ENCODE measurements at regions not wholly inside any gene's neighbourhood (a gene's known extent, or its start where the extent isn't known, plus 50 kb on each side); places are given as distances from the start of the nearest gene placed in this dataset.

DNA sequence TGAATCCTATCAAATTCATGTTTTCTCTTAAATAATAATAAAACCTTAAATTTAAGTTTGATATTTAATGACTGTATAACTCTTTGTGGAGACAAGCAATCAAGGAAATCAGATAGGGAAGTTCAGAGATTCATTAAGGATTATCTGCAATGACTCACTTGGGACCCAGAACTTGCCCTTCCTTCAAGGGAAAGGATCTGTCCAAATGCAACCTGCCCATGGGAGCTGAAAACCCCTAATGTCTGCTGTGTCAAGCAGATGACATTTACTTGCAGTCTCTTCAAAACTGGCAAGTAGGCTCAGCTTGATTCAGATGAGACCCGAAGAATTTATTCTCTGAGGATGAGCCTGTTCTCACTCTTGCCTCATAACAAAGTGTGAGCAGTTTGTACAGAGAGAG is 1577.6 kb downstream of the EFNA5 start:
- CTCF ChIA-PET = interaction anchor here (1.2 kb wide), 1 partner anchor 29 kb away, joined by 3 read pairs; no protein-coding TSS in a partner anchor
- POLR2A ChIA-PET = no interaction called here
- H3K4me3 ChIP-seq (ENCODE audit: low read depth, low read length) = no peak overlapping the region
- DNase-seq (ENCODE audit: low read depth, low spot score) = no peak
- TF ChIP-seq CTCF (IDR thresholded peaks at IDR 0.05; ENCODE audit: insufficient read depth, low read length, missing control alignments) = no peak

DNA sequence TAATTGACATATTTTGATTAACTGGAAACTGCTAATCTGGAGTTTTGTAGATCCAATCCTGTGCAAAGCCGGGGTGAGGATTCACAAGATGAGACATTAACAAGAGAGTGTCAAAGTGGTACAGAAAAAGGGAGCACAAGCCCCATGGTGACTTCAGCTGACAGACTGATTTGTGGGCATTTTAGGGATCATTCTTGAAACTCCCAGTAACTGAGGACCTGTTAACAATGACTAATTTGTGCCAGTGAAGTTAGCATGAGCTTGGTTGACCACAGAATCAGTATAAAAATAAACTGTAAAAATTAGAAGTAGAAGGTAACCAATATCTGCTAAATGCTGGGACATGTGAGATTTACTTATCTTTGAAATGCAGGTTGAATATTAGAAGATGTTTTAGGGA is 1578.3 kb downstream of the EFNA5 start:
- TF ChIP-seq CTCF (IDR thresholded peaks at IDR 0.05; ENCODE audit: insufficient read depth, low read length, missing control alignments) = no peak
- ChIA-PET POLR2A (no interaction called here), CTCF (interaction anchor here (1.2 kb wide), 1 partner anchor 30 kb away, joined by 3 read pairs; no protein-coding TSS in a partner anchor)
- H3K4me3 ChIP-seq (ENCODE audit: low read depth, low read length) = no peak overlapping the region
- no peak for DNase-seq (ENCODE audit: low read depth, low spot score)

GRCh38 chr5:106089073-106089472 is 1581.7 kb downstream of the EFNA5 start:
- TF ChIP-seq CTCF (IDR thresholded peaks at IDR 0.05; ENCODE audit: insufficient read depth, low read length, missing control alignments) = no peak
- POLR2A ChIA-PET = no interaction called here
- DNase-seq (ENCODE audit: low read depth, low spot score) = no peak
- no peak overlapping the region for H3K4me3 ChIP-seq (ENCODE audit: low read depth, low read length)
- CTCF ChIA-PET = no interaction called here

DNA sequence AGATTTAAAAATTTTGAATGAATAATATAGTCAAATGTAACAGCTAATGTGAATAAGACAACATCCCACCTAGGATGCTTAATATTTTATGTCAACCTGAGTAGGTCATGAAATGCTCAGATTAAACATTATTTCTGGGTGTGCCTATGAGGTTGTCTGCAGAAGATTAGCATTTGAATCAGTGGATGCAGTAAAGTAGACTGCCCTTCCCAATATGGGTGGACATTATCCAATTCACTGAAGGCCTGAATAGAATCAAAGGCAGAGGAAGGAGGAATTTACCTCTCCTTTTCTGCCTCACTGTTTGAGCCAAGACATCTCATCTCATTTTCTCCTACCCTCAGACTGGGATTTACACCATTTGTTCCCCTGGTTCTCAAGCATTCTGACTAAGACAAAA is 1582.3 kb downstream of the EFNA5 start:
- POLR2A ChIA-PET = no interaction called here
- no peak for TF ChIP-seq CTCF (IDR thresholded peaks at IDR 0.05; ENCODE audit: insufficient read depth, low read length, missing control alignments)
- no peak for DNase-seq (ENCODE audit: low read depth, low spot score)
- H3K4me3 ChIP-seq (ENCODE audit: low read depth, low read length) = no peak overlapping the region
- CTCF ChIA-PET = no interaction called here

- CTCF ChIA-PET = no interaction called here
- TF ChIP-seq CTCF (IDR thresholded peaks at IDR 0.05; ENCODE audit: insufficient read depth, low read length, missing control alignments) = no peak
- DNase-seq (ENCODE audit: low read depth, low spot score) = no peak
- POLR2A ChIA-PET = no interaction called here
- H3K4me3 ChIP-seq (ENCODE audit: low read depth, low read length) = no peak overlapping the region
Measured at GRCh38 chr5:106086352-106086751, 1584.4 kb downstream of the EFNA5 start.

GRCh38 chr5:106085556-106085955 is 1585.2 kb downstream of the EFNA5 start:
- TF ChIP-seq CTCF (IDR thresholded peaks at IDR 0.05; ENCODE audit: insufficient read depth, low read length, missing control alignments) = no peak
- POLR2A ChIA-PET = no interaction called here
- CTCF ChIA-PET = no interaction called here
- DNase-seq (ENCODE audit: low read depth, low spot score) = no peak
- no peak overlapping the region for H3K4me3 ChIP-seq (ENCODE audit: low read depth, low read length)
